ENCODE measurements at regions not wholly inside any gene's neighbourhood (a gene's known extent, or its start where the extent isn't known, plus 50 kb on each side); places are given as distances from the start of the nearest gene placed in this dataset.
"Not testable (repeated sequence)": the region's sequence is repeated elsewhere in the genome, so short reads cannot be mapped to it uniquely, and the experiment has no call there.

DNA sequence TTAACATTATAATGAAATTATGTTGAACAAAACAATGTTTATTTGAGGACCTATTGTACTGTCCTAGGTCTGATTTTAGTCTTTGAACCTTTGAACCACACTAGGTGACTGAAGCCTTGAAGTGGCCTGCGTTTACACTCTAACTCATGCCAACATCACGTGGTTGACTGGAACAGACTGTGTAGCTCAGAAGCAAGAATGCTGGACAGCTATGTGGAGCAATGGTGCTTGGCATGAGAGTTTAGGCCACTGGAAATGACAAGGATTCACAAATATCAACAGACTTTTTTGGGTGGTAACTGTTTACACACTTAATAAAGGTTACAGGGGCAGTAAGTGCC, 391.5 kb downstream of the RAP2B start:
- in situ Hi-C loops (cut with HindIII; ENCODE audit: low pct_unique_long_range_greater_than_20kb, low sequenced_read_pairs): no loop called here
- no peak for DNase-seq (ENCODE audit: low read depth)

DNA sequence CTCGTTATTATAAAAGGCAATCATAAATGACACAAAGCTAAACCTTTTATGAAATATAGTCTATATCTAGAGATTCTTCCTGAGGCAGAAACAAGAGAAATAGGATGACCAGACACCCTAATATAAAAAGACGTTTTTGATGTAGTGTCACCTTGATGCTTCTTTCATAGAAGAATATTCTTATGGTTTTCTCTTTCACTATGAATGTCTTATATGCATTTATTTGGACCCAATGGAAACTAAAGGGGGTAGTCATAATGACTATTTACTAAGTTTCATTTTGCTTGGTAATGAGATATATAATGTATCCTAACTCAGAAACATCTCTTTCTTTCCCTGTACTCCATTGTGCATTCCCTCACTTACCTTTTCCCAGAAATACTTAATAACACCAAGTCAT, 393.9 kb downstream of the RAP2B start:
- DNase-seq (ENCODE audit: low read depth): no peak
- in situ Hi-C loops (cut with HindIII; ENCODE audit: low pct_unique_long_range_greater_than_20kb, low sequenced_read_pairs): no loop called here

DNA sequence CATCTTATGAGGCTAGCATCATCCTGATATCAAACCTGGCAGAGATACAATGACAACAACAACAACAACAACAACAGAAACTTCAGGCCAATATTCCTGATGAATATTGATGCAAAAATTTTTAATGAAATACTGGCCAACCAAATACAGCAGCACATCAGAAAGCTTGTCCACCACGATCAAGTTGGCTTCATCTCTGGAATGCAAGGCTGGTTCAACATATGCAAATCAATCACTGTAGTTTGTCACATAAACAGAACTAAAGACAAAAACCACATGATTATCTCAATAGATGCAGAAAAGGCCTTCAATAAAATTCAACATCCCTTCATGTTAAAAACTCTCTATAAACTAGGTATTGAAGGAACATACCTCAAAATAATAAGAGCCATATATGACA, 397.3 kb downstream of the RAP2B start:
- DNase-seq (ENCODE audit: low read depth); in situ Hi-C loops (cut with HindIII; ENCODE audit: low pct_unique_long_range_greater_than_20kb, low sequenced_read_pairs): not testable (repeated sequence)

DNA sequence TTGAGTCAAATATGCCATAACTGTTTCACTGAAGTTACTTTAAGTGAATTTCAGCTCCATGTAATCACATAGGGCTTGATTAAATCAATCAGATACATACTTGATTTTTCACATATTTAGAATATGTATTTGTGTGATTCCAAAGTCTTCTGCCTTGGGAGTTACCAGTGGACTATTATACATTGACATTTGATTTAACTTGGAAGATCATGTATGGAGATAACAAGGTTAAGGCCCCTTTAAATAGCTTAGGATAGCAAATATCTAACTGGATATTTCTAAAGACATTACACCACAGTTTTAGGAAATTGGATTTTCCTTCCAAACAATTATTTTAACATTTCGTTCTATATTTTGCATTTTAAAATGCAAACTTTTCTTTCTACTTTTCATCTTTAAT, 405.0 kb downstream of the RAP2B start:
- DNase-seq (ENCODE audit: low read depth): no peak
- in situ Hi-C loops (cut with HindIII; ENCODE audit: low pct_unique_long_range_greater_than_20kb, low sequenced_read_pairs): no loop called here

DNA sequence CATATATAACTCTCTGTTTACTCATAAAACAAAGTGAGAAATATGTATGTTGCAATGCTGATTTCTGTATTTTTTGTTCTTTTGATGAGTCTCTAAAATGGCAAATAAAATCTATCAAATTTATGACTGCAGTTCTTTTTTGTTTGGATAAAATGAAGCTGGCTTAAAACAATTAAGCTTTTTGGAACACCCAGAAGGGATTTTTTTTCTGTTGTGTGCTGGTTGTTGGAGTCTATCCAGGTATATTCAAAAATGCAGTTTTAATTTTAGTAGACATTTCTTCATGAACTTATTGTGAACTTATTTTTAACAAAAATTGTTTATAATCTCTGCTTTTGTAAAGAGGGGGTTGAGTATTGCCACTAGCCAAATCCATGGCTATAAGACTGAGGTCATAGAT, 405.5 kb downstream of the RAP2B start:
- in situ Hi-C loops (cut with HindIII; ENCODE audit: low pct_unique_long_range_greater_than_20kb, low sequenced_read_pairs): no loop called here
- DNase-seq (ENCODE audit: low read depth): no peak

DNA sequence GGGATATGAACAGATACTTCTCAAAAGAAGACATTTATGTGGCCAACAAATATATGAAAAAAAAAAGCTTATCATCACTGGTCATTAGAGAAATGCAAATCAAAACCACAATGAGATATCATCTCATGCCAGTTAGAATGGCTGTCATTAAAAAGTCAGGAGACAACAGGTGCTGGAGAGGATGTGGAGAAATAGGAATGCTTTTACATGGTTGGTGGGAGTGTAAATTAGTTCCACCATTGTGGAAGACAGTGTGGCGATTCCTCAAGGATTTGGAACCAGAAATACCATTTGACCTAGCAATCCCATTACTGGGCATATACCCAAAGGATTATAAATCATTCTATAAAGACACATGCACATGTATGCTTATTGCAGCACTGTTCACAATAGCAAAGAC, 408.5 kb downstream of the RAP2B start:
- DNase-seq (ENCODE audit: low read depth); in situ Hi-C loops (cut with HindIII; ENCODE audit: low pct_unique_long_range_greater_than_20kb, low sequenced_read_pairs): not testable (repeated sequence)

DNA sequence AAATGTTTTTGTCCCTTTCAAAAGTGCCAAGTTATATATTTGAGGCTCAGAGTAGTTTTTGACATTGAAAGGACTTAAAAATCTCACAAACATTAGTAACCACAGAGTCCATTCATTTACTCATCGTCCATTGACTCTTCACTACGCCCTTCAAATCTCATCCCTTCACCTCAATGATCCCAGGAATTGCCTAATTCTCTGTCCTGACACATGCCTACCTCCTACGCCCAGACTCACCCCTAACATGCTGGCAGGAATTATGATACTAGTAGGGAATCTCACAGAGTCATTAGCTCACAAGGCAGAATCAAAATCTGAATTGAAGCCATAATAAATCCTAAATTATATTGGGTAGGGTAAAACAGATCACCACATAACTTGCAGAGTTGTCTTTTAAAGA, 410.1 kb downstream of the RAP2B start:
- DNase-seq (ENCODE audit: low read depth): no peak
- in situ Hi-C loops (cut with HindIII; ENCODE audit: low pct_unique_long_range_greater_than_20kb, low sequenced_read_pairs): no loop called here

DNA sequence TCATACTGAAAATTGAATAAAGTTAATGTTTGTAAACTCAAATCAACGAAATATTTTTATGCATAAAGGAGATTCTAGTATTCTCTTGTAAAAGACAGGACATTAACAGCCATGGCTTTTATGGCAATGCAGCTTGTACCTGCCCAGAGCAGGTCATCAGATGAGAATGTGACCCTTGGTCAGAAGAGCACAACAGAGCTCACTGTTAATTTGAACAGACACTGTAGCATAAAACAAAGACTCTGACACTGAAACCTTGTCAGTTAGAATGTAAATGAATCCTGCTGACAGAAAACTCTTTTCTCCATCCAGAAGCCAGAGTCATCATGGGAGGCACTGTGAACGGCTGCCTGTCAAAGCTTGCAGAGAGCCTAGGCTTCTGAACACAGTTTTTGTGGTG, 410.6 kb downstream of the RAP2B start:
- DNase-seq (ENCODE audit: low read depth): no peak
- in situ Hi-C loops (cut with HindIII; ENCODE audit: low pct_unique_long_range_greater_than_20kb, low sequenced_read_pairs): no loop called here

DNA sequence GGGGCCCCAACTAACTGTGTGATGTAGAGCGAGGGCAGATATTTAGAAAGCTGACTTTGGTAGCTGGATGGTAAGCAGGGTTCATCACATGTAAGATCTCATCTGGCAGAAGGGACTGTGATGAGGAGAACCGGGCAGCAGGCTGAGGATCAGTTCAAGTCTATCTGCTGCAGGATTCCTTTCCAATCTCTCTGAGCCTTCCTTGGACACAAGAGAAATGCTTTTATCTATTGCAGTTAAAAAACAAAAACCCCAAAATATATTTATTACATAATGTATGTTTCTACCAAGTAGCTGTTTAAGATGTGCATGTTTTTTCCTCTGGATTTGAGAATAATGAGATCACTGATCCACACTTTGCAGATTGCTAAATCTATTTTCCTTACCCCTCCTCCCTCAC, 411.5 kb downstream of the RAP2B start:
- no peak for DNase-seq (ENCODE audit: low read depth)

DNA sequence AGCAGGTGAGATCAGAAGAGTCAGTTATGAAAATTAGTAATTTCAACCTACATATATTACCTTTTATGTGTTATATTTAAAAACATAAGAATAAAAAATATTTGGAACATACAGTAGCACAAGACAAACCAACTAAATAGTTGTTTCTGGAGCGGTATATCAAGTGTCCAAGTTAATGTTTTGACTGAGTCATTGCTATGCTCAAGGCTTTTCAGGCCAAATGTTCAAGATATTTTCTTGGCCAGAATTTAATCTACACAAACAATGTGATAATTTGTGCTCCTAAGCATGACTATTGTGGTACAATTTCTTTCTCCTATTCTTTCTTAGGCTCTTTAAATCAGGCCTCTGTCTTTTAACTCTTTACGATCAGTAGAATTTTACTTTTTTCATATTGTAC, 412.4 kb downstream of the RAP2B start:
- DNase-seq (ENCODE audit: low read depth): no peak
- in situ Hi-C loops (cut with HindIII; ENCODE audit: low pct_unique_long_range_greater_than_20kb, low sequenced_read_pairs): no loop called here

More for the DNA sequence above, 411.5 kb downstream of the RAP2B start:
- in situ Hi-C loops (cut with HindIII; ENCODE audit: low pct_unique_long_range_greater_than_20kb, low sequenced_read_pairs): no loop called here

DNA sequence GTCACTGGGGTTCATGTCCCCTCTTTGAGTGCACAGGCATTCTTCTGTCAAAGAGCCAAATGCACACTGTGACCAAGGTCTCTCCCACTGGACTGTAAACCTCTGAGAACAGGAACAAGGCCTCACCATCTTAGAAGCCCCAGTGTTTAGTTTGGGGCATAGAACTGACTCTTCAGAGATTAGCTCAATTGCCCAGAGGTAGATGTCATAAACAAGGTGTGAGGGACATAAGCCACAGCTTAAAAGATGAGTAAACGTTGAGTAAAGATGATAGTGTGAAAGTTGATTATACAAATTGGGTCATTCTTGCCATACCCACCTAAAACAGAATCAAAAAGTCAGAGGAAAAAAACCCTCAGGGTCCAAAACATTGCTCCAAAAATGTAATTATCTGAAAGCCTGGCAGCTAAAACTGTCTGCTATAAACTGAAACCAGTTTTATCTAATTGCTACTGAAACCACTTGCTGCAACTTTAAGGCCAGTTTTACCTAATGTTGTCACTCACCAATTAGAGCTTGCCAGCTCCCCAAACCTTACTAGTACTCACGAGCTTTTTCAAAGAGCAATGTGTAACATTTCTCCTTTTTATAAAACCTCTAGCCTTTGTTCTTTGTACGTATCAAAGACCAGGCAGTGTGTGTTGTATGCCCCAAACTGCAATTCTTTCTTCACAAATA, 415.2 kb downstream of the RAP2B start:
- in situ Hi-C loops (cut with HindIII; ENCODE audit: low pct_unique_long_range_greater_than_20kb, low sequenced_read_pairs): loop anchor here (25.0 kb wide), 1 partner anchor 540 kb away; no protein-coding TSS in a partner anchor

DNA sequence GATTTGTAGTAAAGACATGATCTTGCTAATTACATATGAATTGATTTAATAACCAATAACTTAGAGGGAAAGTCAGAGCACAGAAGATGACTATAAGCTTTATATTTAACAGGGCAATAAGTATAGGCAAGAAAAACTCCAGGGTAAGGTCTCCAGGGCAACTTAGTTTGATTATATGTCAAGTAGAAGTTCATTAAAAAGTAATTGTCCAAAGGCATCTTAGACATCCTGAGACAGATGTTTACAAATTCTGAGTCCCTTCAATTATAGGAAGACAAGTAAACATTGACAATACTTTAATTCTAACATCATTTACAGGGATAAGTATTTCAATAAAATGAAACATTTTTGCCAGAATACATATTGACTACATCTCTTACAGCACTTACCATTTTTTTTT, 416.0 kb downstream of the RAP2B start:
- no peak for DNase-seq (ENCODE audit: low read depth)
- in situ Hi-C loops (cut with HindIII; ENCODE audit: low pct_unique_long_range_greater_than_20kb, low sequenced_read_pairs): loop anchor here (25.0 kb wide), 1 partner anchor 541 kb away; no protein-coding TSS in a partner anchor

More for the DNA sequence above, 415.2 kb downstream of the RAP2B start:
- DNase-seq (ENCODE audit: low read depth): no peak

DNA sequence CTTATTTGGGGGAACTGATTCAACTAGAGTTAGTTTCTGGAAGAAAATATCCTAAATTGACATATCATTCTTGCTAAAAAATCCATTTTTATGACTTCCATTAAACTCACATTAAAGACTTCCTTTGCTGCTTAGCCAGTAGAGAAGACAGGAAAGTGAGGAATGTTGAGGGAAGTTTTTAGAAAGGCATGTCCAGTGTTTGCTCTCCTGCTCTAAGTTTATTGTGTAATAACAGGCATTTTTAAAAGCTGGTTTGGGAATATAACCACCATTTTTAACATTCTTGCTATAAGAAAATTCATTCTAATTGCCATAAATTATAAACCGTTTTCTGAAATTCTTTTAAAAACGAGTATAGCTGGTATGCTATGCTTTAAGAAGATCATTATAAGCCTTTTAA, 428.0 kb downstream of the RAP2B start:
- no peak for DNase-seq (ENCODE audit: low read depth)
- in situ Hi-C loops (cut with HindIII; ENCODE audit: low pct_unique_long_range_greater_than_20kb, low sequenced_read_pairs): loop anchor here (25.0 kb wide), 1 partner anchor 553 kb away; no protein-coding TSS in a partner anchor

DNA sequence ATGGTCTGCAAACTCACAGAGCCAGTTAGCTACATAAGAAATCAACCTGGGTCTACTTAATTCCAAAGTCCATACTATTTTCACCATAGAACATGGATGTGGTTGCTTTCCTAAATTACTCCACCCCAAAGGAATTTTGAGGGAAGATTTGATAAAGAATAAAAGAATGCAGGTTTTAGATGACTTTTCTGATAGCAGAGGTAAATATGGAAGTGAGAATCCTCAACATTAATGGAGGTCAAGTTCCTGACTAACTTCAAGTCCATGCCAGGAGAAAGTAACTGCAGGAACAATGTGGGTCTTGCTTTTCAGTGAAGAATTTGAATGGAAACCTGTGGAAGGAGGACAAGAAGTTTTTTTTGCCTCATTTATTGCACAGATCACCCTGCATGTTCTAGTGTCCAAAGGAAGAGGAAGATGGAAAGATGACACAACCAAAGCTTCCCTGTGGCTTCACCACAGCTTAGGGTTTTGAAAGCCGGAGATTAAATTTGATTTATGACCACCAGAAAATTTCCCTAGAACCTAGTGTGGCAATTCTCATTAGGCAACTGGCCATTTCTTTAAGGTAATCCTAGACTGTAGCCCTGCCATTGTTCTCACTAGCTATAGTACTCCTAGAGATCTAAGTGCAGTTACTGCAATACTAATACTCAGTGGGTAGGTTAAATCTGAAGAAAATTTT, 429.7 kb downstream of the RAP2B start:
- no peak for DNase-seq (ENCODE audit: low read depth)
- in situ Hi-C loops (cut with HindIII; ENCODE audit: low pct_unique_long_range_greater_than_20kb, low sequenced_read_pairs): loop anchor here (25.0 kb wide), 1 partner anchor 554 kb away; no protein-coding TSS in a partner anchor

DNA sequence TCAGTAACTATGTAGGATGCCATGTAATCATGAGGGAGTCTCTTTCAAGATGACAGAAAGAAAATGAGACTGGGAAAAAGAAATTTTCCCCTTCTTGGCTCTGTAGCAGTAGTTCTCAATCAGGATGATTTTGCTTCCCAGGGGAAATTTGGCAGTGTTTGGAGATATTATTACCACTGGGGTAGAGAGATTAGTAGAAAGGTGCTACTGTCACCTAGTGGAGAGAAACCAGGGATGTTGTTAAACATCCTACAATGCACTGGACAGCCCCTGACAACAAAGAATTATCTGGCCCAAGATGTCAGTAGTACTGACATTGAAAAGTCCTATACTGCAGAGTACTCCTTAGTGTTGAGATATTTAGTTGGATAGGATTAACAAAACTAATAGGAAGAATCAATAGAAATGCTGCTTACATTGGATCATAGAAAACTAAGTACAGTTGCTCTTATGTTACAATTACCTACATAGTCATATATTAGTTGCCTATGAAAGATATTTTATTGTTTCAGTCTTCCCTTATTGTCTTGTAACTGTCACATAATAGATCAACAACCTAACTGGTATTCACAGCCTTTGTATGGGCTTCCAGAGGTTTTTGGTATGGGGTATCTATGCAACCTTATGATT, 433.3 kb downstream of the RAP2B start:
- in situ Hi-C loops (cut with HindIII; ENCODE audit: low pct_unique_long_range_greater_than_20kb, low sequenced_read_pairs): loop anchor here (25.0 kb wide), 1 partner anchor 558 kb away; no protein-coding TSS in a partner anchor
- peak; percentile 41 for DNase-seq (ENCODE audit: low read depth)

DNA sequence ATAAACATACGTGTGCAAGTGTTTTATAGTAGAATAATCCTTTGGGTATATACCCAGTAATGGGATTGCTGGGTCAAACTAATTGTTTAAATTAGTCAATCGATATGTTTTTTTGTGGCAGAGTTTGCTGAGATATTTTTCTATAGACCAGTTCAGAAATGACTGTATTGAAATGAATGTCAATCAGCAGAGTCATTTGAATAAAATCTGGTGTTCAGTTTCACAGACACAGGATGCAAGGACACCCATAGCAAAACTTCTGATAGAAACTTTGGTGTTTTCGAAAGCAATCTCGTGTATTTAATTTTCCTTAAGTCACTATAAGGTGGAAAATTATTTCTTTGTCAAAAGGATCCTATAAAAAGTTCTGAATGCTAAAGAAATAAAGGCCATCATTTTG, 434.4 kb downstream of the RAP2B start:
- in situ Hi-C loops (cut with HindIII; ENCODE audit: low pct_unique_long_range_greater_than_20kb, low sequenced_read_pairs): loop anchor here (25.0 kb wide), 1 partner anchor 559 kb away; no protein-coding TSS in a partner anchor
- DNase-seq (ENCODE audit: low read depth): no peak

DNA sequence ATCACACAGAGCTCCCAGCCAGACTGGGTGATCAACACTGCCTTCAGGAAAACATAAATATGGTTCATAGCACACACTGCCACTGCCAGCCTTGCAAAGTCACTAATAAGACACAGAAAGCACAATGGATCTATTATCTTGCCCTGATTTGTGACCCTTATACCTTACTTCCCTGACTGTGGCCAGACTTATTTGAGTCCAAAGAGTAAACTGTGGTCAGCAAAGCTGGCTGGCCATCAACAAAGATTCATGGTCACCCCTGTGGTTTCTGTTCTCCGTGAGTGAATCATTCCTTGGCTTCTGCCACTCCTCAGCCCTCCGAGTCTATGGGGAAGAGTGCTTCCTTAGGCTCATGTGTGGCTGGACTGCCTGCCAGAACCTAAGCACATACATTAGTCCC, 437.7 kb downstream of the RAP2B start:
- DNase-seq (ENCODE audit: low read depth): peak; percentile 93
- in situ Hi-C loops (cut with HindIII; ENCODE audit: low pct_unique_long_range_greater_than_20kb, low sequenced_read_pairs): loop anchor here (25.0 kb wide), 1 partner anchor 562 kb away; no protein-coding TSS in a partner anchor

DNA sequence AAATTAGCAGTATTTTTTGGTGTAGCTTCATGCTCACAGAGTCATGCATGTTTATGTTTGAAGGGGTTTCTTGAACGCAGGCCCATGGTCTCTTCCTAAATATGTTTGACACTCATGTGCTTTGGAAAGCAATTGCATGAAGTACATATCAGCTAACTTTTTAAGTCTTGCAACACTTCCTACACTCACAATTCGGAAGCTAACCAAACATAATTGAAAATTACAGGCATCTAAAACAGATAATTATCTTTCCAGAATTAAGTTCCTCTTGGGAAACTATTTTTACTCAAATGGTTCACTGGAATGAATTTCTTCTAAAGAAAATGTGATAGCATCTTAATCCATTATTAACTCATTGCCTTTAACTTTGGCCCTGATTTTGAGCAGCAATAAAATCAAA, 438.9 kb downstream of the RAP2B start:
- in situ Hi-C loops (cut with HindIII; ENCODE audit: low pct_unique_long_range_greater_than_20kb, low sequenced_read_pairs): no loop called here
- DNase-seq (ENCODE audit: low read depth): no peak

DNA sequence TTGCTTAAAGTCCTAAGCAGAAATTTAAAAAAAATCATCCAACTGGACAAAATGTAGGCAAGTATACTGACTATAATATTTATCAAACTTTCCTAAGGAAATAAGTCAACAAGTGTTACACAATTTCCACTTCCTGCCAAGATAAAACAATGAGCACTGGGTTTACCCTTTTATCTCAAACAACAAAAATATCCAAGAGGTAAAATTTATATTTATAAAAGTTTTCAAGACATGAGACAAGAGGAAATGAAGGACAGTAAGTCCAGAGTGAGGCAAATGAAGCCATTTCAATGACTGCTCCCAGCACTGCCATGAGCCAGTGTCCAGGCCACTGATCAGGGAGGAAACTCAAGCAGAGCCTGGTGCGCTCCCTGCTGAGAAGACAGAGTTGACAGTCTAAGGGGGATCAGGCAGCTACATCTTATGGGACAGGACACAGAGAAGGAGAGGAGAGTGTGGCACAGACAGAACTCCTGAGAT, 439.4 kb downstream of the RAP2B start:
- in situ Hi-C loops (cut with HindIII; ENCODE audit: low pct_unique_long_range_greater_than_20kb, low sequenced_read_pairs): no loop called here
- no peak for DNase-seq (ENCODE audit: low read depth)

Data from Caki2 (cell line).